AG08396 (cell line): ENCODE measurements at regions not wholly inside any gene's neighbourhood (a gene's known extent, or its start where the extent isn't known, plus 50 kb on each side); places are given as distances from the start of the nearest gene placed in this dataset.
A peak's percentile ranks its signal among the peaks of the same experiment; 100 is the strongest.

ENCODE experiments used
- DNase-seq: peaks from one replicate; pipeline ENCODE4 v3.0.0; 2012; ENCODE audit warnings: low spot score, mixed read lengths

DNA sequence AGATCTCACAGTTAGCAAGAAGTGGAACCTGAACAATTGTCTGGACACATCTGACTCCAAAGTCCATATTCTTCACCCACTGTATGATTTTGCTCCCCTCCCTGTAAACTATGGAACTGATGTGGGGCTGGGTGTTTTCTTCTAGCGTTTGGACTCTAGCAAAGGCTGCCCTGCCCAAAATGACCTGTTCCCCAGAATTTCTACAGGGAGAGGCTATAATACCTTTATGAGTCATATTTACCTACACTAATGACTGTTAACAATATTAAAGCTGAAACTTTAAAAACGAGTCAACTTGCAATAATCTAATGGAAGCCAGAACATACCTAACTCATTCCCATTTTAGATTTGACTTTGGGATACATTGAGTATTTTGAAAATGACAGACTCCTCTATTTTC lies 531.2 kb upstream of the CFAP20DC start:
- DNase-seq = no peak

DNA sequence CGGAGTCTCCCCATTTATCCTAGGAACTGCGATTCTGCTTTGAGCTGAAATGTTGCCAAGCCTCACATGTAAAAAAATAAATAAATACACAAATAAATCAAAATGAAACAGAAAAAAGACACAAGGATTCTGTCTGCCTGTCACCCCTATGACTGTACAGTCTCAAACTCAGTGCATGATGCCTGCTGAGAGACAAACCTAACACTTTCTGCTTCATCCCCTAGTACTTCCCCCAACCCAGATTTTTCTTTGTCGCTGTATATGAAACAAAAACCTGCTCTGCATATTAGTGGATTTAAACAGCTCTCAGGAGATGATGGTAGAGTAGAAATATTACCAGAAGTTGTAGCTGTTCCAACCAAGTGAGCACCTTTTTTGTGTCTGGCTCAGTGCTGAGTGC lies 530.7 kb upstream of the CFAP20DC start:
- no peak for DNase-seq

- DNase-seq = no peak
Observed at GRCh38 chr3:59578129-59578528, 528.3 kb upstream of the CFAP20DC start.

GRCh38 chr3:59576606-59577005 lies 526.8 kb upstream of the CFAP20DC start:
- DNase-seq = no peak

DNA sequence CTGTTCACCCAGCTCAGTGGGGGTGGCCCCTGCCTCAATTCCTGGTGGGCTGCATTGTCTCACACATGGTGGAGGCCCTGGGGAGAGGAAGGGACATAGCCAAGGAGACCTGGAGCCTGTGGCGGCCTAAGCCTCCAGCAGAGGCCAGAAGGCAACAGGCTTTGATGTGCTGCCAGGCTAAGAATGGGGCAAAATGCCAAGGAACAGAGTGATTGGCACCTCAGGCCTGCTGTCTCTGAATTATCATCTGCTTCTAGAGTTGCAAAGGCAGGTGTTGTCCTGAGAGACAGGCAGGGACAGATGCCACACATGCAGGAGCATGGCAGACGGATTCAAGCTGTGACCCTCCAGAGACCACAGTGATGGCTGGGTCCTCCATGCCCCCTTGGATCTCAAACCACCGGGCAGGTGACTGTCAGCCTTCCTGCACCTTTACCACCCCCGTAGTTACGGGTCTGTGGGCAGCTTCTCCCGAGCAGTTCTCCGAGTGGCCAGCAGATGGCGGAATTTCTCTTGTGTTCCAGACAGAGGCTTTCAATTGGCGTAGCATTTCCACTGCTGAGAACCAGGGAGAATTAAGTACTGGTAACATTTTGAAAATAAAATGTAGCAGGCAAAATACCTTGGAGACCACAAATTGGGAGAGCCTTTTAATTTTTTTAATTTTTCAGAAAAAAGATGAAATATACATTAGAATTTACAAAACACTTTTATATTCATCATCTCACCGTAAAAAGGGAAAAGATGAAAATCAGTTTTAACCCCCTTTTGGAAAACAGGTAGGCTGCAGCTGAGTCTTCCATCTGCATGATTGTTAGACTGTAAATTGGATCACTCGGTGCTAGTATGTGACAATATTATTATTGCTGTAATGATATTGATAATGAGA lies 525.5 kb upstream of the CFAP20DC start:
- peak; percentile 59 for DNase-seq

DNA sequence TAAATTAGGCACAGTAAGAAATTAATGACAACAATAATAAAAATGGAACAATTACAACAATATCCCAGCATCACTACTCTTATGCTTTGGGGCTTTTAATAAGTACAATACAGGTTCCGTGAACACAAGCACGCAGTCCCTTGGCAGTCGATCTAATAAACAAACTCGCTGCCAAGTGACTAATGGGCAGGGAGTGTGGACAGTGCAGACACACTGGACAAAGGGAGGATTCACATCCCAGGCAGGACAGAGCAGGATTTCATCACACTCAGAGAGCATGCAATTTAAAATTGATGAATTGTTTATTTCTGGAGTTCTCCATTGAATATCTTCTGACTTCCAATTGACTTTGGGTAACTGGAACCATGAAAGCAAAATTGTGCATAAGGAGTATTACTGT lies 524.1 kb upstream of the CFAP20DC start:
- DNase-seq = peak; percentile 50

DNA sequence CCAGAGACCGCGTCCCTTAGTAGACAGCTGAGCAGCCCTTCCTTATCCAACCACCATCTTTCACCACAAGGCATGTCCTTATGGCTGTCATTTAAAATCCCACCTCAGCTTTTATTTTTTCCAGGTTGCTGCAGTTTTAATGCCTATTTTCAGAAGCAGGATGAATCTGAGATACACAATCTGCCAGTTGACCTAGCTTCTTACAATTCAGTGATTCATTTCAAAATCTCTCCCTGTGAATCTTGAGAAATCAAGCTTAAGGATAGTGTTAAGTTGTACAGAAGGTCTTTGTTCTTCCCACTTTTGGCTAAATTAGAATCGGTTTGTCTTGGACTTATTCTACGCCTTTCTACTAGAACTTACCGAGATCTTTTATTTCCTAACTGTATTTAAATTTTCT lies 522.3 kb upstream of the CFAP20DC start:
- DNase-seq = no peak

DNA sequence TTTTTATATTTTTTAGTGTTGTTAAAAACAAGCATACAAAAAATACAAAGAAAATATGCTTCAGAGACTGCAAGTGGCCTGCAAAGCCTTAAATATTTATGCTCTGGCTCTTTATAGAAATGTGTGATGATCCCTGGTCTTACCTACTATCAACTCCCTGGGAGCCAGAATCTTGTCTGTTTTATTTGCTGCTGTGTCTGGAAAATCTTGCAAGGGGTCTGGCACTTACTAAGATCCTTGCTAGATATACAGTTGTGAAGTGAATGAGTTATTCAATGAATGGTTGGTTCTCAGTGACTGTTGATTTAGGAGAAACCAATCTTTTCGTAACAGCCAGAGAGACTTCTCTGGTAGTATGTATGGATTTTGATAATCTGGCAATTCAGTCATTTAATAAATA lies 521.0 kb upstream of the CFAP20DC start:
- no peak for DNase-seq

GRCh38 chr3:59567661-59568060 lies 517.8 kb upstream of the CFAP20DC start:
- no peak for DNase-seq

- no peak for DNase-seq
Observed at GRCh38 chr3:59566481-59566975, 516.7 kb upstream of the CFAP20DC start.

DNA sequence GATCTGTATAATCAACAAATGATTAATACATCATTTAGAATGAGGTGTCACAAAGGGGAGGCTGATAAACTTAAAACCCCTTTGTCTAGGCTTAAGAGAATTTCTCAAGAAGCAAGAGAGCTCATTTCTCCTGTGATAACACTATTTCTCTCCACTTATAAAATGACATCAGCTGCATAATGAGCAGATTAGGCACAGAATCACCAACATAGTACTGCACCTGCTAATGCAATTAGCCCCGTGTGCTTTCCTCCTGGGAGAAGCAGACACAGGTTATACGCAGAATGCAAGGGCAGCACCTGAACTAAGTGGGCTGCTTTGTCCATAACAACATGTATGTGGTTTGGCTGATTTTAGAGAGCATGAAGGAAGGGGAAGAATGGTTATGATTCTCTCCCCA lies 515.3 kb upstream of the CFAP20DC start:
- no peak for DNase-seq

GRCh38 chr3:59563966-59564365 lies 514.1 kb upstream of the CFAP20DC start:
- peak; percentile 39 for DNase-seq

DNA sequence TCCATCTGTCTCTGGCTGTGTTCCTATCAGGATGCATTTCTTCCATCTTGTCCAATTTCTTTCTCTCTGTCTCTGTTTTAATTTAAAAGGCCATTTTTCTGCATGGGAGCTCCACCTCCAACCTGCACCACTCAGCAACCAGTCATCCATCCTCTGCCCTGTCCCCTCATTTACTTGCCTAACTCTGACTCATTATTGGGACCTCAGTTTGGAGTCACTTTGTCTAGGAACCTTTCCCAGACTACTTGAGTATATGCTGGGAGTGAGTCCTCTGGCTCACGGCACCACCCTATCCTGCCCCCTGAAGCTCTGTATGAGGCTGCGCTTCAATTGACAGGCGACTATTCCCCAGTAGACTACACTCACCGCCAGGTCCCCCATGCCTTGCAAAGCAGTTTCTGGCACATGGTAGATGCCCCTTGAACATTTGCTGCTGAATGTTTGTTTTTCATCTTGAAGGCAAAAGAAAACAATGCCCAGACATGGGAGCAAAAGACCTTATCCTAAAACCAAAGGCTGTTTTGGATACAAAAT lies 513.3 kb upstream of the CFAP20DC start:
- peak; percentile 36 for DNase-seq

DNA sequence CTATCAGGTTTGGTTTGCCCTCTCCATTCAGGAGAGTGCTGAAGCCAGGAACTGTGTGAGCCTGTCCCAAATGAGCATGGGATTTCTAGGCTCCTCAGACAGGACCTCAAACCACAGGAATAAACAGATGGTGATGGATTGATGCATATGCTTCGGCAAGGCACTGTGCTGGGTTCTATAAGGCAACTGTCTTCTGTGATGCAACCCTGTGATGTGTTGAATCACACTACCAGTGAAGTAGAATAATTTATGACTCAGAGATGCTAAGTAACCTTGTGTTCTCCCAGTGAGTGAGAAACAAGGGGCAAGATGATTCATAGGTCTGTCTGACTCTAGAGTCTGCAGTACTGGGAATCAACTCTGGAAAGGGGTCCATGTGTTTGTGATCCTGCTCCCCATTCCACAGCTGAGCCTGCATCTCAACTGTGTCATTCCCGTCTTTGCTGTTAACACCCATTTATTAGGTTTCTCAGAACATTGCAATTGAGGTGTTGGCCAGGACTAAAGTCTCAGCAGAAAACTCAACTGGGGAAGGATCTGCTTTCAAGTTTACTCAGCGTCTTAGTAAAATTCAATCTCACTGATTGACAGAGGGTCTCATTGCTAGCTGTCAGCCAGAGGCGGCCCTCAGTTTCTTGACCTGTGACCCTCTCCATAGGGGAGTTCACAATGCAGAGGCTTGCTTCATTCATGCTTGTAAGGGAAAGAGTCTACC lies 510.1 kb upstream of the CFAP20DC start:
- peak; percentile 70 for DNase-seq

- no peak for DNase-seq
Observed at GRCh38 chr3:59558906-59559720, 509.3 kb upstream of the CFAP20DC start.

GRCh38 chr3:59555593-59556315 lies 505.9 kb upstream of the CFAP20DC start:
- DNase-seq = no peak

GRCh38 chr3:59553076-59553475 lies 503.3 kb upstream of the CFAP20DC start:
- DNase-seq = no peak

- no peak for DNase-seq
Observed at GRCh38 chr3:59551834-59552233, 502.0 kb upstream of the CFAP20DC start.

DNA sequence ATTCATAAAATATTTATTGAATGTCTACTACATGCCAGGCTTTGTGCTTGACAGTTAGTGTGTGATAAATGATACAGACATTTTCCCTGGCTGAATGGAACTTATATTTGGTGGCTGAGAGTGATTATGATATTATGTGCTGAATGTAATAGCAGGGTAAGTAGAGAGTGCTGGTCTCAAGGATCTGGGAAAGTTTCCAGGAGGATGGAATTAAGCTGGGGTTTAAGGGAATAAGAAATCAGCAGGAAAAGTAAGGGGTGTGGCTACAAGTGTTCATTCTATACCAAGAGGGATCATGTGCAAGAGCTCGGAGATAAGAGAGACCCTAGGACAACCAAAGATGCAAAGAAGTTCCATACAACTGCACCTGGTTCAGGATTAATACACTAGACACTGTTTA lies 500.1 kb upstream of the CFAP20DC start:
- DNase-seq = no peak

DNA sequence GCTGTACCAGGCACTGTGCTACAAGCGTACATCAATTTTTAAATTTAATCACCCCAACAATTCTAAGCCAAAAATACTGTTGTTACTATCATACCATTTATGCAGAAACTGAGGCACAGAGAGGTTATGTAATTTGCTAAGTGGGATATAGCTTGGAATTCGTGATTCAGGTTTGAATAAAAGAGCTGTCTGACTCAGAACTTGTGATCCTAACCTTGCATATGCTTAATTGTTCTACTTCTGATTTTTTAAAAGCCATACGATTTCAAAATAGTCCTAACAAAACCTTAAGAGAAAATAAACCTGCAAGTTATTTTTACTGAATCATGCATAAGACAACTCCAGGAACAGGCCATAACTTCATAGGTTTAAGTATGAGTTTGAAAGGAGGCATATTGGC lies 498.0 kb upstream of the CFAP20DC start:
- DNase-seq = no peak

DNA sequence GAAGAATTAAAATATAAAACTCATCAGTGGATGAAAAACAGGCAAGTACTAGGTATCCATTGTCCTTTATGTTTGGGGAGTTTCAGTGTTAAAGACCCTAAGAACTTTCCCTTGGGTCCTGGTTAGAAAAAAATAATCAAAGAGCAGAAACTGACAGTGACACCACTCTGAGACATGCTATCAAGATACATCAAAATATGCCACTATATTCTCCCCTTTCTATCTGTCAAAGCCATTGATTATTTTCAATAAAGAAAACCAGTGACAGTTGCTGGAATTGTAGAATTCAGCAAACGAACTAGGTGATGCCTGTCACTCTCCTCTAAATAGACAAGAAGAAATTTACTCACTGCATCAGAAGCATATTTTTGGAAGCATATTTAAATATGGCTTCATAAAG lies 496.7 kb upstream of the CFAP20DC start:
- DNase-seq = no peak
